ENCODE measurements at regions not wholly inside any gene's neighbourhood (a gene's known extent, or its start where the extent isn't known, plus 50 kb on each side); places are given as distances from the start of the nearest gene placed in this dataset.

DNA sequence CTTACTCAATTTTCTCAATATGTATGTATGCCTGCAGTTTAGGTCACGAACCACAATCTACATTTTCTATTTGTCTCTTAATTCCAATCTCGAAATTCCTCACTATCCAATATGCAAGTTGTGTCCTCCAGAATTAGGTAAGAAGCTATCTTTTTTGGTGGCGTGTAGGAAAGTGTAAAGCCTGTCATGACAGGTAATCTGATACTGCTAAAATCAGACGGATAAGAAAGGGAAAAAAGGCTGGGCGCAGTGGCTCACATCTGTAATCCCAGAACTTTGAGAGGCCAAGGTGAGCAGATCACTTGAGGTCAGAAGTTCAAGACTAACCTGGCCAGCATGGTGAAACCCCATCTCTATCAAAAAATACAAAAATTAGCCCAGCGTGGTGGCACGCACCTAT is 185.3 kb downstream of the IBTK start:
- TF ChIP-seq, protein P1, sequence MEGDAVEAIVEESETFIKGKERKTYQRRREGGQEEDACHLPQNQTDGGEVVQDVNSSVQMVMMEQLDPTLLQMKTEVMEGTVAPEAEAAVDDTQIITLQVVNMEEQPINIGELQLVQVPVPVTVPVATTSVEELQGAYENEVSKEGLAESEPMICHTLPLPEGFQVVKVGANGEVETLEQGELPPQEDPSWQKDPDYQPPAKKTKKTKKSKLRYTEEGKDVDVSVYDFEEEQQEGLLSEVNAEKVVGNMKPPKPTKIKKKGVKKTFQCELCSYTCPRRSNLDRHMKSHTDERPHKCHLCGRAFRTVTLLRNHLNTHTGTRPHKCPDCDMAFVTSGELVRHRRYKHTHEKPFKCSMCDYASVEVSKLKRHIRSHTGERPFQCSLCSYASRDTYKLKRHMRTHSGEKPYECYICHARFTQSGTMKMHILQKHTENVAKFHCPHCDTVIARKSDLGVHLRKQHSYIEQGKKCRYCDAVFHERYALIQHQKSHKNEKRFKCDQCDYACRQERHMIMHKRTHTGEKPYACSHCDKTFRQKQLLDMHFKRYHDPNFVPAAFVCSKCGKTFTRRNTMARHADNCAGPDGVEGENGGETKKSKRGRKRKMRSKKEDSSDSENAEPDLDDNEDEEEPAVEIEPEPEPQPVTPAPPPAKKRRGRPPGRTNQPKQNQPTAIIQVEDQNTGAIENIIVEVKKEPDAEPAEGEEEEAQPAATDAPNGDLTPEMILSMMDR (conservative IDR thresholded peaks at IDR 0.05; ENCODE audit: low read length): no peak
- no peak for TF ChIP-seq EZH2phosphoT487 (IDR thresholded peaks at IDR 0.05; ENCODE audit: borderline replicate concordance, low read depth, low read length)

Measured in OCI-LY7 (cell line).